ENCODE measurements at regions not wholly inside any gene's neighbourhood (a gene's known extent, or its start where the extent isn't known, plus 50 kb on each side); places are given as distances from the start of the nearest gene placed in this dataset.
"Not testable (repeated sequence)": the region's sequence is repeated elsewhere in the genome, so short reads cannot be mapped to it uniquely, and the experiment has no call there.

DNA sequence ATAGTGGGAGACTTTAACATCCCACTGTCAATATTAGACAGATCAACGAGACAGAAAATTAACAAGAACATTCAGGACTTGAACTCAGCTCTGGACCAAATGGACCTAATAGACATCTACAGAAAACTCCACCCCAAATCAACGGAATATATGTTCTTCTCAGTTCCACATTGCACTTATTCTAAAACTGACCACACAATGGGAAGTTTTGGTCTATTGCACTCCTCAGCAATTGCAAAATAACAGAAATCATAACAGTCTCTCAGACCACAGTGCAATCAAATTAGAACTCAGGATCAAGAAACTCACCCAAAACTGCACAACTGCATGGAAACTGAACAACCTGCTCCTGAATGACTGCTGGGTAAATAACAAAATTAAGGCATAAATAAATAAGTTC lies 449.9 kb upstream of the FANCL start:
- DNase-seq (ENCODE audit: low read depth, low spot score): not testable (repeated sequence)

DNA sequence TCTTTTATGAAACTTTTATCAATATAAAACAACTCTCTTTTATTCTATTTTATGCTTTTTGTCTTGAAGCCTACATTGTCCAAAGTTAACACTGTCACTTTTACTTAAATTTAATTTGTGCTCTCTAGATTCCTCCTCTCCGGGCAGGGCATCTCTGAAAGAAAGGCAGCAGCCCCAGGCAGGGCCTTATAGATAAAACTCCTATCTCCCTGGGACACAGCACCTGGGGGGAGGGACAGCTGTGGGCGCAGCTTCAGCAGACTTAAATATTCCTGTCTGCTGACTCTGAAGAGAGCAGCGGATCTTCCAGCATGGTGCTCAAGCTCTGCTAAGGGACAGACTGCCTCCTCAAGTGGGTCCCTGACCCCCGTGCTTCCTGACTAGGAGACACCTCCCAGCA lies 447.7 kb upstream of the FANCL start:
- no peak for DNase-seq (ENCODE audit: low read depth, low spot score)

DNA sequence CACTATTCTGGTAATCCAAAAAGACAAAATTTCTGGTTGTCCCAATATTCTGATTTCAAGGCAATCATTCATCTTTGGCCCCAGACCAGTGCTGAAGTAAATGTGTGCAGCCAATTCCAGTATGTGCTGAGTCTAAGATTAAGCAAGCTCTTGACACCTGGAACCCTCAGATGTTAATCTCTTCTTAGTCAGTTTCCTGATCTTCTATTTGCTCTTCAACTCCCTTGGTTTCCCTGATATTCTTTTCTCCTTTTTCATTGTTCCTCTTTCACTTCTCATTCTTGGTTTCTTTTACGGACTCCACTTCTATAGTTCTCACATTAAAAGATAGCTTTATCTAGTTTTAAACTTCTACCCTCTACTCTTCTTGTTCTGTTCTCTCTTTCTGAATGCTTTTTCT lies 445.7 kb upstream of the FANCL start:
- no peak for DNase-seq (ENCODE audit: low read depth, low spot score)

DNA sequence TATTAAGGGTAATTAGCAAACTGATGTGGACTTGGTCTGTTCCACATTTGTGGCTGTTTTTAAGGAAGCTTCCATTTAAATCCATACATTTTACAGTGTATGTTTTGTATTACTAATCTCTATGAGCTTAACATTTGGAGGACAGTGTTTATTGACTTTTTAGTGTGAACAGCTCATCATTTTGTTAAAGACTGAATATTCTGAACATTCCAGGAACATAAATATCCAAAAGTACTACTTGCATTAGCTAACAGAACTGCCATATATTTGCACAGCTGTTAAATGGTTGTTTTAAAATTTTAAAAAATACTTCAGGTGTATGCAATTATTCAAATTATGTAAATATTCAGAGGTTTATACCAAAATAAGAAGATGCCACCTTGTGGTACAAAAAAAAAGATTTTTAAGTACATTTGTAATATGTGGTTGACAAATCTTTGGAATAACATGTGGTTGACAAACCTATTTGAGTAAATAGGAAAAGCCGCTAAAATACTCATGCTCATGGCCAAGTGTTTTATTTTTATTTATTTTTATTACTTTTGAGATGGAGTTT lies 439.7 kb upstream of the FANCL start:
- DNase-seq (ENCODE audit: low read depth, low spot score): no peak

DNA sequence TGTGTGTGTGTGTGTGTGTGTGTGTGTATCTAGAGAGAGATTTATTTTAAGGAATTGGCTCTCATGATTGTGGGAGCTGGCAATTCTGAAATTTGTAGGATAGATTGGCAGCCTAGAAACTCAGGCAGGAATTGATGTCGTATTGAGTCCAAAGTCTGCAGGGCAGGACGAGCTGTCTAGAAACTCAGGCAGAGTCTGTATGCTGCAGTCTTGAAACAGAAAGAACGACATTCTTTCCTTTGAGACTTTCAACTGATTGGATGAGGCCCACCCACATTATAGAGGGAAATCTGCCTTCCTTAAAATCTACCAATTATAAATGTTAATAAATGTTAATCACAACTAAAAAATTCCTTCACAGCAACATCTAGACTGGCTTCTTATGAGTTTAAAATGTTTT lies 436.6 kb upstream of the FANCL start:
- no peak for DNase-seq (ENCODE audit: low read depth, low spot score)

DNA sequence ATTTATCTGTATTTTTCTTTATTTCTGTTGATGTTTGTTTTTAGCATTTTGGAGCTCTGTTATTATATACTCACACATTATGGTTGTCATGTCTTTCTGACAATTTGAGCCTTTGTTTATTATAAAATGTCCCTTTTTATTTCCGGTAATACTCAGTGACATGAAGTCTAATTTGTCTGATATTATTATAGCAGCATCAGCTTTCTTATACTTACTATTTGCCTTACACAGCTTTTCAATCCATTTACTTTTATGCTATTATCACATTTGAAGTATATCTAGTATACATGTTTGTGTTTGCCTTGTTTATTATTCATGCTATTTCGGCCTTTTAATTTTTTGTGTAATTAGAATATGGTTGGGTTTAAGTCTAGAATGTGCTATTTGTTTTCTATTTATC lies 430.6 kb upstream of the FANCL start:
- DNase-seq (ENCODE audit: low read depth, low spot score): no peak

DNA sequence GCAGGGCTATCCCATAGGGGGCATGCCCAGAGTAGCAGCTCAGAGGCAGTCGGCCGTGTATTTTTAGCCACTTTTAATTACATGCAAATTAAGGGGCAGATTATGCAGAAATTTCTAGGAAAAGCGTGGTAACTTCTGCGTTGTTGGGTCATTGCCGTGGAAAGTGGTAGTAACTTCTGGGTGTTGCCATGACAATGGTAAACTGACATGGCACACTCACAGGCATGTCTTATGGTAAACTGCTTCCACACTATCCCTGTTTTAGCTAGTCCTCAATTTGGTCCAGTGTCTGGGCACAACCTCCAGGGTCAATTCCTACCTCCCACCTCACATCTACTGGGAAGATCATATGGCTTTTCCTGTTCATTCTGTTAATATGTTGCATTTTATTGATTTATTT lies 428.9 kb upstream of the FANCL start:
- DNase-seq (ENCODE audit: low read depth, low spot score): no peak

DNA sequence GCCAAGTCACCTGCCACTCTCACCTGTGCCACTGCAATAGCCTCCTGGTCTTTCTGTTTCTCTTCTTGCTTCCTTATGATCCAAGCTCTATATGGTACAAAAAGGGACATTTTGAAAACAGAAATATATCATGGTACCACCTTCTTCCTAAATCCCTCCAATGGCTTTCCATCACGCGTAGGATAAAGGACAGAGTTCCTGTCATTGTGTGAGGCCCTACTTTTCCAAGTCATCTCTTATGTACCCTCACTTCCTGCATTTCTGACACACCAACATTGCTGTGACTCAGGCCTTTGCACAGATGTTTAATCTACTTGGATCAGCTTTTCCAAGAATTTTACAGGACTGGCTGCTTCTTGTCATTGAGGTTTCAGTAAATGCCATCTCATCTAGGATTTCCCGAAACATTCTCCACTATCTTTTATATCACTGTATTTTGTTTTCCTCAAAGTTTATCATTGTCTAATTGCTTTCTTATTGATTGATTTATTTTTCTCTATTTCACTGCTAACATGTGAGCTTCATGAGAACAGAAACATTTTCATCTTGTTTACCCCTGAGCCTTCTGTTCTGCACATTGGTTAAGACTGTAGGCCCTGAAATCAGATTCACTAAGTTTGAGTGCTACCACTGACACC lies 426.1 kb upstream of the FANCL start:
- DNase-seq (ENCODE audit: low read depth, low spot score): no peak

DNA sequence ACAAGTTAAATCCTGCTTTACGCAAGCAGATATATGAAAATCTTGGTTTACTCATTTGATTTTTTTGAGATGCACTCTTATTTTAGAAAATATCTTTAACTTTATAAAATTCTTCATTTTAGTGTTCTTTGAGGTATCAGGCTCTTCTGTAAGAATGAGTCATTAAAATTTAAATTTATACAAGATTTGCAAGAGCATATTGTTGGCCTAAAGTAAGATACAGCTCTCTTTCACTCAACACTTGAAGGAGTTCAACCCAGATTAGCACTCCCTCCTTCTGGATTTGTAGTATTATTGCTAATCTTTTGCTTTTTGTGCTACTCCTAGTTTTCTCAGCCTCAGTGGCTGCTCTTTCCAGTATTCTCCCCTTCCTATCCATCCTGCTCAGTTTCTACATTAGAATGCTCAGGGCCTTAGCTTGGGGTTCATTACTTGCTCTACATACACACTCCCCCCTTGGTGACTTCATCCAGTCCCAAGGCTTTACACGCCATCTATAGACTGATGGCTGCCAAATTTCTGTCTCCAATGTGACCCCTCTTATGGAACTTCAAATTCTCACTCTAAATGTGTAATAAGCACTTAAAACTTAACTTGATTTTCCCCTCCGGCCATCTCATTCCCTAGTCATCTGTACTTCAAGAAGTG lies 425.3 kb upstream of the FANCL start:
- no peak for DNase-seq (ENCODE audit: low read depth, low spot score)

DNA sequence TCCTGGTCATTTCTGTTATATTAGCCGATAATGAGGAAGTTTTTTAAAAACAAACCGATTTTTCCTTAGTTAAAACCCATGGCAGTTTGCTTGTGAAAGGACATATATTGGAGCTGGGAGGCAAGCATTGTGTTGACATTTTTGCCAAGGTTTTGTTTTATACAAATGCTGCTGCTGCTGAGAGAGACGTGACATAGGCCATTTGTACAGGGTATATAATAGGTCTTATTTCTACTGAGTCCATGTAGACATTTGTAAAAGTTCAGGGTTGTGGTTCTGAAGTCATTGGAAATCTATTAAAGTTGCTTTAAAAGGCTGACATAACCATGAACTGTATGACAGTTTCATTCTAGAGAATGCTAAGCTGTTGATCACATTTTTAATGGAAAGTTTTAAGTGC lies 424.0 kb upstream of the FANCL start:
- DNase-seq (ENCODE audit: low read depth, low spot score): no peak

DNA sequence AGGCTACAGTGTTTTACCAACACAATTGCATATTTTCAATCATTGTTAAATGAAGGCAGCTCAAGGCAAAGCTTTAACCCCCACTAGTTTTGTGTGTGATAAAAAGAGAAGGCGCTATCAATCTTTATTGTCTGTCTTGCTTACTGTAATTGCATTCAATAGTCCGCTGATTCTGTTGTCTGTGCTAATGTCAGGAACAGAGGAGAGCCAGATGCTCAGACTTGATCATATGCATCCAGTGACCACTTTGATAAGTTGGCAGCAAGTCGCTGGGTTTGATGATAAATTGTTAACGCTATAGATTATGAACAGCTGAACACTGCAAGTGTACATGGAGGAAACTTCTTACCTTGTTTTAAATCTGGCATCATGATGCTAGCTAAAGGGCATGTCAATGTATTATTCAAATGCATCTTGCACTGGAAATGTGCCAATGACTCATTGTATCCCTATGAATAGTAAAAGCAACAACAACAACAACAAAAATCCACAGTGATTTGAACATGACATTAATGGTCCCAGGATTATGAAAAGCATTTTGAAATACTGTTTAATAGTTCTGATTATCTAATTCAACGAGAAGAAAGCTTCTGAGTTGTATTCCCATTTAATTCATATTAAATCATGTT lies 423.5 kb upstream of the FANCL start:
- DNase-seq (ENCODE audit: low read depth, low spot score): no peak

DNA sequence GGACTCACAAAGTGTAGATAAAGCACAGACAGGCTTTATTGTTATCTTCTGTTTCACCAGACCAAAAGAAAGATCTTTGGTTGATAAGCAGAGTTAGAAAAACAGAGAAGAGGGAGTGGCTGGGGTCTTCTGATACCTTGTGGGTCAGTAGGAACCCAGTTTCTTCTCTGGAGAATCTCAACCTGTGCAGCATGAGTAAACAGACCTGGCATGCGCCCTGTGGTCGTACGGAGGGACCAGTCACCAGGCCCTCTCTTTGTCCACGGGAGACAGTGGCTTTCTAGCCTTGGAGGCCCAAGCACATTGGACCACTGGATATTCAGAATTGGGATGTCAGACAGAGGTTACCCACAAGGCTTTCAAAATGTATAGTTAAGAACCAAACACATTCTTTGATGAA lies 418.9 kb upstream of the FANCL start:
- no peak for DNase-seq (ENCODE audit: low read depth, low spot score)

DNA sequence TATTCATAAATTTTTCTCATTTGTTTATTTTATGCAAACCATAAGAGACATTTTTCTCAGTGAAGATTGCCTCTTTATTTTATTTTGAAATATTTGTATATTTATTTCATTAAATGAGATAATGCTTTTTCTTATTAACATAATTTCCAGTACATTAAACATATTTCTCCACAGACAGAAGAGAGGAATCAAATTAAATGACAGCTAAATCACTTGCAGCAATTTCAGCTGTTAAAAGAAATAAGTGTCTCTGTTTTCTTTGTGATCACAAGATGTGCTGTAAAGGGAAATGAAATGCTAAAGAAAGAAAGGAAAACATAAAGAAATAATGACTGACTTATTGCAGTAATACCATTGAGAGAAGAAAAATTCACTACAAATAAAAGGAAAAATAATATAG lies 414.0 kb upstream of the FANCL start:
- DNase-seq (ENCODE audit: low read depth, low spot score): no peak

DNA sequence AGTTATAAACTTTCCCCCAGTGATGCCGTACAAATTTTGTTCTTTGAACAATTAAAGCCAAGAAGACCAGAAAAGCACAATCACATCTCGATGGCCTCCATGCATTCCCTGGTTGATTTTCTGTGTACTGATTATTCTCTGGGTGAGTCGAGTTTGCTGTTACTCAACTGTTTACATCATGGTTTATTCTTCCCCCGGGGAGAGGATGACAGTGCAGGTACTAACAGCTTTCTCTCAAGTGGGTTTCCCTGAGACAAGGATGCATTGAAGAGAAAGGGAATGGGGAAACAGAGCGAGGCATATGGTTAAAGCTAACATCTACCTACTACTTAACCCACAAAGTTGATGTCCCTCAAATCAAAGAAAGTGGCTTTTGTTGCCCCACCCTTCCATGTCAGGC lies 410.8 kb upstream of the FANCL start:
- DNase-seq (ENCODE audit: low read depth, low spot score): no peak

DNA sequence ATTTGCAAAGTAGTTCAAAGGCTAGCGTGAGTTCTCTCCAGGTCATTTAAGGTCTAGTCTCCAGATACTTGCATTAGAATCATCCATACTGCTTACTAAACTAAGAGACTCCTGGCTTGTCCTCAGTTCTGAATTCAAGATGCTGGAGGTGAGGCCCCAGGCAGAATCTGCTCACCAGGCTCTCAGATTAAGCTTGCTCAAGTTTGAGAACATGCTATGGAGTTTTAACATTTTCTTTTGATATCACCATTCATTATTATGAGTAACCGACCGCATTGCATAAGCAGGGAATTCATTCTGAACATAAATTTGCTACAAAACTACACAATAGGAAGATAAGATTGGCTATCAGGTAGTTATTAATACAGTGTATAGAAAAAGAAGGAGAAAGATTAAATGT lies 409.7 kb upstream of the FANCL start:
- DNase-seq (ENCODE audit: low read depth, low spot score): no peak

DNA sequence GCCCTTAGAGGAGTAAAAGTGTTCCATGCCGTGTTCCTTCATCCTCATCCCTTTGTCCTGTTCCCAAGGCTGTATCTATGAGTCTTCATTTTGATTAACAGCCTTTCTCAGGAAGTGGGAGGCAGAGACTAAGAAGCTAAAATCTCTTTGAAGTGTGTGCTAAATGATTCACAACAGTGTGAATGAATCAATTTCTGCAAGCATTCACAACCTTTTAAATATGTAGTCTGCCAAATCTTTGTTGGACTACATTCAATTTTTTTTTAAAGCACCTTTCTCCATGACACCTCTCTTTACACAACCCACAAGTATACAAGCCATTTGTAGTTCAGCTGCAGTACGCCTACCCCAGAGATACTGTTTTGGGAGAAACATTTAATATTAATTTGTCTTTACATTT lies 408.6 kb upstream of the FANCL start:
- no peak for DNase-seq (ENCODE audit: low read depth, low spot score)

DNA sequence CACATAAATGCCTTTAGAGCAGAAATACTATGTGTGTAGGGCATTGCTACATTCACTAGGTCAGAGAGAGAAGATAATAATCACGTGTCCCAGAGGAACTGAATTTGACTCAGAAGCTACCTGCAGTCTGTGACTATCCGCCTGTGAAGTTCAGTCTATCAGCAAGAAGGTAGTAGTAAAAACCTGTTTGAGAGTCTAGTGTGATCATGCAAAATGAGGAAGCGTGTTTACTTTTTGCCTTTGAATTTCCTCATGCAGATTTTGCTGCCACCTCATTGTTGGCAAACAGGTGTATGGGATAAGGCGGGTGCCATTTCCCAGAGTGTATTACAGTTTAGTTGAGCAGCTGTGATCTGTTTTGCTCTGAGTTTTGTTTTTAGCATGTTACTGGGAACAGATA lies 403.9 kb upstream of the FANCL start:
- no peak for DNase-seq (ENCODE audit: low read depth, low spot score)

DNA sequence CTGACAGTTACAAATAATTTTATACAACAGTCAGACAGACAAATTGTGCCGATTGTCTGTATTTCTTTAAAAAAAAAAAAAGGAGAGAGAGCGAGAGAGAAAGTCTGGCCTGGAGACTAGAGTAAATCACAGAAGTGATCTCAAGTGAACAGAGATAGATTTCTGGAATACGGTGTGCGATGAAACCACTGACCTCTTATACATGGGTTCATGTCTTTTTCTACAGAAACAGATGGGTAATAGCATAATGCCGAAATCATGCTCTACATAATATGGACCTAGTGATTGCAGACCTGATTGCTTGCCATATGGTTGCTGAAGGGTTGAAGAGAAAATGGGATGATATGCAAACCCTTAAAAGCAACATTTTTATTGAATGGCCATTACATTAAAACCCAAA lies 403.3 kb upstream of the FANCL start:
- no peak for DNase-seq (ENCODE audit: low read depth, low spot score)

DNA sequence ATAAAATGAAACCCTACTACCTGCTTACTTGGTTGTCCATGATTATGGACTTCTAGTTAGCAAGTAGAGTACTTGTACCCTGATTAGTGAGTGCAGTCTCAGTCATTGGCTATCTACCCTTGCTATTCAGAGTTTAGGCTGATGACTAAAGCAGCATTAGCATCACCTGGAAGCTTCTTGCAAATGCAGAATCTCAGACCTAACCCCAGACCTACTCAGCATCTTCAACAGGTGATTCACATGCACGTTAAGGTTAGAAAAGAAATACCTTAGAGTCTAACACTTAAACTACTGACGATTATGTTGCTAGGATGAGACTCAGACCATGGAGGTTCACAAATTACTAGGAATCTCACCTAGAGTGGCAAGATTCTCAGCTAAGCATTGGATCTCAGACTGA lies 399.9 kb upstream of the FANCL start:
- no peak for DNase-seq (ENCODE audit: low read depth, low spot score)

DNA sequence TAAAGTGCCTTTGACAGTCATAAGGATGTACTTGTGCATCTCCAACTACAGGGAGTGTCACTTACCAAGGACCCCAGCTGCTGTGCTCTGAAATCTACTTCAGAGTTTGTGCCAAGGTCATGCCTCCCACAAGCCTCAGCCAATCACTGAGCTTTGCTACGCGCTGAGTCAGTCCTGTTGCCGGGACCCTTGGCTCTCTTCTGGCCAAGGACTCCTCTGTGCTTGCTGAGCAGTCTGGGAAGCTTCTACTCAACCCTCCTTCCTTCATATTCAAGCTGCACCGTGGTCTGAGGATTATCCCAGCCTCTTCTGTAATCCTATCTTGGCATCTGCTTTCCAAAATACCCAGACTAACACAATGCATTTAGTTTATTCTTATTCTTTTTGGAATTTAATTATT lies 398.9 kb upstream of the FANCL start:
- DNase-seq (ENCODE audit: low read depth, low spot score): no peak

DNA sequence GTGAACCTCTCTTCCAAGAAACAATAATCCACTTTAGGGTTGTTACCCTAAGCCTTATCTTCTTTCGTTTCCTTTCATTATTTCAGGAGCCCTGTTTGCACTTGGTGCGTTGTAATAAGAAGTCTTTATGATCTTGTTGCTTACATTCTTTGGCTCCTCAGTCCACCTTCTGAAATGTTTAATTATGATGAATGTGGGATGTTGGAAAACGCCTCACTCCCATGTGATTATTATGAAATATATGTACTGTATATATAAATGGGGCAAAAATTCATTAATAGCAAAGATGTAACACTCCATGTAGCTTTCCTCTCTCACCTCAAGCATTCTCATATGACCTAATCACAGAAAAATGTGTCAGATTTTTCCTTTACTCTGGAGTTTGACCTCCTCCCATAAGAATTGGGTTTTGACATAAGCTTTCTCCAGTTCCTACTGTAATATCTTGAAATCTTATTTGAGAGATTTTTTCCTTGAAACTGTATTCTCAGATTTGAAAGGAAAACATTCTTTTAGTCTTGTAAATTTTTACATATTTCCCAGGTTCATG lies 397.2 kb upstream of the FANCL start:
- DNase-seq (ENCODE audit: low read depth, low spot score): no peak

DNA sequence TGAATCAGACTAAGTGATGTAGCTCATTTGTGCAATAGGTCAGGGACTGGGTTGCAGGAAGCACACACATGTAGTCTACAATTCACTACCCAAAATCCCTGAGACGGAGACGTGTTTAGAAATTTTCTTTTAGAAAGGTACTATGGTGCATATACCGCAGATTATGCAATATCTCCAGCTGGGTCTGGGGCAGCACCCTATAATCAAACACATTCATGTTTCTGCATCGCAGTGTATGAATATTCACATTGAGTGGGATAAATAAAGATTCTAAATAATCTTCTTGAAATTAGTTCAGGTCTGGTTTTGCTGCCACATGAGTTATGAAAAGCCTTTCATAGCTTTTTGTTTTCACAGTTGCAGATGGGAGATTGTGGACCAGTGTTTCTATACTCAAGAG lies 395.7 kb upstream of the FANCL start:
- no peak for DNase-seq (ENCODE audit: low read depth, low spot score)

DNA sequence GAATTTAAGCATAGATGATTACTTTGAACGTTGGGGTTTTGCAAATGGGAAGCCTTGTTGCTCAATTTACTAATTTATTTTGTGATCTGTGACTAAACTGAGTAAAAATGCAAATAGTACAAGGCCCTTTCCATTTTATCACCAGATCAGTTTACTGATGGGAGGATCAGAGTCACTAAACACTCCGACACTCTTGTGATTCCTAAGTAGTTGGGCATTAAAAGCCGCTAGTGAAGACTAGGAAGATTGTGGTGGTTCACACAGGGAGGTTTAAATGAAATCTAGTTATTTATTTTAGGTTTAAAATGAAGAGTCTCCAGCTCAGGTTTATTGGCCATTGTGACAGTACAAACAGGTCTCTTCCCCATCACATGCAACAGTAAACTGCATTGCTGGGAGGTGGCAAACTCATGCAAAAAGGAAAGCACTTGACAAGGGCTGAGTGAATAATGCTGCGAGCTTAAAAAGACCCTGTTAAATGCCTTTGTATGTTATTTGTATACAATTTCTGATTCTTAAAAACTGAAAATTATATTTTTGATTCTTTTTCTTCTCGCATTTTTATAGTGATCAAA lies 394.8 kb upstream of the FANCL start:
- DNase-seq (ENCODE audit: low read depth, low spot score): no peak
